ENCODE measurements at regions not wholly inside any gene's neighbourhood (a gene's known extent, or its start where the extent isn't known, plus 50 kb on each side); places are given as distances from the start of the nearest gene placed in this dataset.
"Not testable (repeated sequence)": the region's sequence is repeated elsewhere in the genome, so short reads cannot be mapped to it uniquely, and the experiment has no call there.

GRCh38 chr1:194033646-194034045, 847.2 kb upstream of the B3GALT2 start:
- DNase-seq, result no peak

GRCh38 chr1:194028002-194028401, 841.6 kb upstream of the B3GALT2 start:
- no peak for DNase-seq

GRCh38 chr1:194026422-194026821, 840.0 kb upstream of the B3GALT2 start:
- DNase-seq, result no peak

GRCh38 chr1:194024659-194025058, 838.2 kb upstream of the B3GALT2 start:
- no peak for DNase-seq

GRCh38 chr1:194014014-194014413, 827.6 kb upstream of the B3GALT2 start:
- DNase-seq, result no peak

- DNase-seq, result no peak
These were observed 827.1 kb upstream of the B3GALT2 start for GRCh38 chr1:194013561-194013960.

GRCh38 chr1:194004146-194004545, 817.7 kb upstream of the B3GALT2 start:
- no peak for DNase-seq

- not testable (repeated sequence) for DNase-seq
These were observed 815.4 kb upstream of the B3GALT2 start for GRCh38 chr1:194001726-194002350.

- no peak for DNase-seq
These were observed 802.5 kb upstream of the B3GALT2 start for GRCh38 chr1:193988885-193989284.

GRCh38 chr1:193979219-193979618, 792.8 kb upstream of the B3GALT2 start:
- no peak for DNase-seq

- no peak for DNase-seq
These were observed 787.9 kb upstream of the B3GALT2 start for GRCh38 chr1:193974286-193974798.

- no peak for DNase-seq
These were observed 787.0 kb upstream of the B3GALT2 start for GRCh38 chr1:193973428-193973827.

GRCh38 chr1:193971595-193971994, 785.2 kb upstream of the B3GALT2 start:
- DNase-seq, result no peak

GRCh38 chr1:193960499-193960898, 774.1 kb upstream of the B3GALT2 start:
- no peak for DNase-seq

- no peak for DNase-seq
These were observed 773.6 kb upstream of the B3GALT2 start for GRCh38 chr1:193960040-193960439.

GRCh38 chr1:193957556-193958095, 771.2 kb upstream of the B3GALT2 start:
- DNase-seq, result no peak

- DNase-seq, result no peak
These were observed 766.5 kb upstream of the B3GALT2 start for GRCh38 chr1:193952778-193953374.

GRCh38 chr1:193951984-193952383, 765.6 kb upstream of the B3GALT2 start:
- no peak for DNase-seq

GRCh38 chr1:193944454-193944853, 758.0 kb upstream of the B3GALT2 start:
- DNase-seq, result no peak

GRCh38 chr1:193940176-193940575, 753.8 kb upstream of the B3GALT2 start:
- no peak for DNase-seq

GRCh38 chr1:193939585-193939984, 753.2 kb upstream of the B3GALT2 start:
- no peak for DNase-seq

- no peak for DNase-seq
These were observed 750.9 kb upstream of the B3GALT2 start for GRCh38 chr1:193937308-193937707.

- no peak for DNase-seq
These were observed 746.6 kb upstream of the B3GALT2 start for GRCh38 chr1:193932979-193933378.

- DNase-seq, result no peak
These were observed 744.9 kb upstream of the B3GALT2 start for GRCh38 chr1:193931356-193931755.

Measured in activated naive CD4-positive, alpha-beta T cell treated with anti-CD3 and anti-CD28 coated beads, Interleukin-2, amount 50 U/mL, for 16 hours (primary cell).